Hepatocyte (in vitro differentiated cells): ENCODE measurements at regions not wholly inside any gene's neighbourhood (a gene's known extent, or its start where the extent isn't known, plus 50 kb on each side); places are given as distances from the start of the nearest gene placed in this dataset.

Experiments
- EZH2 ChIP-seq: fragments of 200-600 bp; sonication (generic); IDR thresholded peaks from 2 replicates; pipeline ENCODE4 v1.6.1; 2016; ENCODE audit warnings: antibody characterized with exemption, mild to moderate bottlenecking, borderline replicate concordance
- EZH2phosphoT487 ChIP-seq: fragments of 200-600 bp; sonication (generic); IDR thresholded peaks from one replicate; pipeline ENCODE4 v1.6.1; 2018; ENCODE audit warnings: antibody characterized with exemption, mild to moderate bottlenecking, low read depth, moderate library complexity; ENCODE audit not compliant: unreplicated experiment, severe bottlenecking
- TF ChIP-seq, protein P1 (sequence below): fragments of 200-600 bp; sonication (generic); IDR thresholded peaks from 2 replicates; pipeline ENCODE4 v1.5.1; 2016; ENCODE audit warnings: antibody characterized with exemption, mild to moderate bottlenecking; ENCODE audit not compliant: poor library complexity

DNA sequence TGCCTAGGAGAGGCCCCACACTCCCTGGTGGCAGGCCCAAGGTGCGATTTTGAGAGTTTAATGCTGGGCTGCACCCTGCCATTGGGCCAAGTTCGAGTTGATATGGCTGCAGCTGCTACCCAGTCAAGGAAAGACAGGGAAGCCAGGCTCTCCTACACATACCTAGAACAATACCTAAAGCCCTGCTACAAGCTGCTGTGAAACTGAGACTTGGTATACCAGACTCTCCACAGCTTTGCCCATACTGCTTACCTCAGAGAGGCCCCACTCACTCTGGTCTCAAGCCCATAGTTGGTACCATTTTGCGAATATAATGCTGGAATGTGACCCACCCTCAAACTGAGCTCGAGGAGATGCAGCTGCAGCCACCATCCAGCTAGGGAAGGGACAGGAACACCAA, 147.7 kb upstream of the MAGEB2 start:
- TF ChIP-seq EZH2 (no peak), EZH2phosphoT487 (no peak)
- TF ChIP-seq, protein P1, sequence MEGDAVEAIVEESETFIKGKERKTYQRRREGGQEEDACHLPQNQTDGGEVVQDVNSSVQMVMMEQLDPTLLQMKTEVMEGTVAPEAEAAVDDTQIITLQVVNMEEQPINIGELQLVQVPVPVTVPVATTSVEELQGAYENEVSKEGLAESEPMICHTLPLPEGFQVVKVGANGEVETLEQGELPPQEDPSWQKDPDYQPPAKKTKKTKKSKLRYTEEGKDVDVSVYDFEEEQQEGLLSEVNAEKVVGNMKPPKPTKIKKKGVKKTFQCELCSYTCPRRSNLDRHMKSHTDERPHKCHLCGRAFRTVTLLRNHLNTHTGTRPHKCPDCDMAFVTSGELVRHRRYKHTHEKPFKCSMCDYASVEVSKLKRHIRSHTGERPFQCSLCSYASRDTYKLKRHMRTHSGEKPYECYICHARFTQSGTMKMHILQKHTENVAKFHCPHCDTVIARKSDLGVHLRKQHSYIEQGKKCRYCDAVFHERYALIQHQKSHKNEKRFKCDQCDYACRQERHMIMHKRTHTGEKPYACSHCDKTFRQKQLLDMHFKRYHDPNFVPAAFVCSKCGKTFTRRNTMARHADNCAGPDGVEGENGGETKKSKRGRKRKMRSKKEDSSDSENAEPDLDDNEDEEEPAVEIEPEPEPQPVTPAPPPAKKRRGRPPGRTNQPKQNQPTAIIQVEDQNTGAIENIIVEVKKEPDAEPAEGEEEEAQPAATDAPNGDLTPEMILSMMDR, result no peak
